ENCODE measurements at regions not wholly inside any gene's neighbourhood (a gene's known extent, or its start where the extent isn't known, plus 50 kb on each side); places are given as distances from the start of the nearest gene placed in this dataset.

DNA sequence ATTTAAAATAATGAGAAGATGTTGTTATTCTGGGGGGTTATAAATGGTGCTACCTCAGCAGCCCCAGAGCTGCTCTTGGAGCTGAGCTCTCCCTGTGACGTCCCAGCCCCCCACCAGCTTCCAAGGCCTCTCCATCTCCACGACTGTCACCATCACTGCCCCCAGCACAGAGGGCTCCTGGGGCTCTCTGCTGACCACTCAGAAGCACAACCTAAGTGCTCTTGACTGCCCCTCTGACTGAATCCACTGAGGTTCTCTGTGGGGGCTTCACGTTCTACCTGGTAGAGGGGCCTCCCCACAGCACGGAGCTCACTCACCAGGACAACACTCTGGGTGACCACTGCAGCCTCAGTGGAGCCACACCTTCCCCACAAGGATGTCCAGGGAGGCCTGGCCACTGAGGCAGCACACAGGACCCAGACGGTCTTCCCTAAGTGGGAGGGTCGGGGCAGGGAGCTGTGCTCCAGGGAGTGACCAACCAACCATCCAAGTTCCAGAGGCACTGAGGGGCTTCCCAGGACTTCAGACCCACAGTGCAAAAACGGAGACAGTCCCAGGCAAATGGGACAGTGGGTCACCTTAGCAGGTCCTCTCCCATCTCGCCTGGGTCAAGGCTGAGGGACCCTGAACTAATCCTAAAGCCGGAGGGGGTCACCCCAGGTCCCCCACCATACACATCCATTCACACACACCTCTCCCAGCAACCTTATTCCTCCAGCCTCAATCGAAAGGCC lies 121.0 kb upstream of the PPP2R2D start:
- TF ChIP-seq, protein P1, sequence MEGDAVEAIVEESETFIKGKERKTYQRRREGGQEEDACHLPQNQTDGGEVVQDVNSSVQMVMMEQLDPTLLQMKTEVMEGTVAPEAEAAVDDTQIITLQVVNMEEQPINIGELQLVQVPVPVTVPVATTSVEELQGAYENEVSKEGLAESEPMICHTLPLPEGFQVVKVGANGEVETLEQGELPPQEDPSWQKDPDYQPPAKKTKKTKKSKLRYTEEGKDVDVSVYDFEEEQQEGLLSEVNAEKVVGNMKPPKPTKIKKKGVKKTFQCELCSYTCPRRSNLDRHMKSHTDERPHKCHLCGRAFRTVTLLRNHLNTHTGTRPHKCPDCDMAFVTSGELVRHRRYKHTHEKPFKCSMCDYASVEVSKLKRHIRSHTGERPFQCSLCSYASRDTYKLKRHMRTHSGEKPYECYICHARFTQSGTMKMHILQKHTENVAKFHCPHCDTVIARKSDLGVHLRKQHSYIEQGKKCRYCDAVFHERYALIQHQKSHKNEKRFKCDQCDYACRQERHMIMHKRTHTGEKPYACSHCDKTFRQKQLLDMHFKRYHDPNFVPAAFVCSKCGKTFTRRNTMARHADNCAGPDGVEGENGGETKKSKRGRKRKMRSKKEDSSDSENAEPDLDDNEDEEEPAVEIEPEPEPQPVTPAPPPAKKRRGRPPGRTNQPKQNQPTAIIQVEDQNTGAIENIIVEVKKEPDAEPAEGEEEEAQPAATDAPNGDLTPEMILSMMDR (IDR thresholded peaks at IDR 0.05), result no peak
- TF ChIP-seq EP300 (IDR thresholded peaks at IDR 0.05), result no peak
